OCI-LY1 (cell line): ENCODE measurements at regions not wholly inside any gene's neighbourhood (a gene's known extent, or its start where the extent isn't known, plus 50 kb on each side); places are given as distances from the start of the nearest gene placed in this dataset.
"Not testable (repeated sequence)": the region's sequence is repeated elsewhere in the genome, so short reads cannot be mapped to it uniquely, and the experiment has no call there.

Experiments
- H2AFZ ChIP-seq: fragments of 200-600 bp; sonication (generic), shearing (Covaris generic); 2 replicates; pipeline ENCODE4 v1.6.0; 2014; ENCODE audit warnings: antibody characterized with exemption, mild to moderate bottlenecking, low read length
- H3F3A ChIP-seq: fragments of 200-600 bp; sonication (generic), shearing (Covaris generic); 2 replicates; pipeline ENCODE4 v1.6.0; 2014; ENCODE audit warnings: mild to moderate bottlenecking, antibody characterized with exemption, low read length, moderate library complexity; ENCODE audit not compliant: insufficient read depth
- H3K27ac ChIP-seq: fragments of 200-600 bp; sonication (generic); 2 replicates; pipeline ENCODE4 v1.5.1; 2014; ENCODE audit warnings: low read length, mixed run types, mild to moderate bottlenecking, low read depth; ENCODE audit not compliant: poor library complexity, severe bottlenecking
- H3K27me3 ChIP-seq: fragments of 200-600 bp; sonication (generic); 2 replicates; pipeline ENCODE4 v1.6.0; 2014; ENCODE audit warnings: antibody characterized with exemption, mild to moderate bottlenecking, low read length, moderate library complexity; ENCODE audit not compliant: insufficient read depth
- H3K36me3 ChIP-seq: fragments of 200-600 bp; sonication (generic); 2 replicates; pipeline ENCODE4 v1.6.1; 2014; ENCODE audit warnings: mild to moderate bottlenecking, antibody characterized with exemption, low read length, moderate library complexity, mixed read lengths; ENCODE audit not compliant: insufficient read depth
- H3K4me1 ChIP-seq: fragments of 200-600 bp; sonication (generic); 2 replicates; pipeline ENCODE4 v1.5.1; 2014; ENCODE audit warnings: mild to moderate bottlenecking, low read length, moderate library complexity; ENCODE audit not compliant: insufficient read depth, severe bottlenecking
- H3K4me2 ChIP-seq: fragments of 200-600 bp; sonication (generic), shearing (Covaris generic); 2 replicates; pipeline ENCODE4 v1.6.1; 2014; ENCODE audit warnings: low read length
- H3K4me3 ChIP-seq: fragments of 200-600 bp; sonication (generic); 2 replicates; pipeline ENCODE4 v1.5.1; 2014; ENCODE audit warnings: low read length, low read depth, mild to moderate bottlenecking, mixed read lengths; ENCODE audit not compliant: poor library complexity, severe bottlenecking
- H3K79me2 ChIP-seq: fragments of 200-600 bp; shearing (Covaris generic); 2 replicates; pipeline ENCODE4 v1.6.1; 2016; ENCODE audit warnings: mixed run types, low read length, mixed read lengths; ENCODE audit not compliant: insufficient read depth
- H3K9ac ChIP-seq: fragments of 200-600 bp; sonication (generic), shearing (Covaris generic); 2 replicates; pipeline ENCODE4 v1.6.1; 2014; ENCODE audit warnings: mild to moderate bottlenecking, low read length, mixed read lengths
- H3K9me2 ChIP-seq: fragments of 200-600 bp; sonication (generic), shearing (Covaris generic); 2 replicates; pipeline ENCODE4 v1.6.1; 2014; ENCODE audit warnings: low read depth, mild to moderate bottlenecking, low read length, mixed read lengths
- H3K9me3 ChIP-seq: fragments of 200-600 bp; shearing (Covaris generic); 2 replicates; pipeline ENCODE4 v1.6.1; 2014; ENCODE audit warnings: low read length, mixed read lengths
- H4K20me1 ChIP-seq: fragments of 200-600 bp; sonication (generic), shearing (Covaris generic); 2 replicates; pipeline ENCODE4 v1.6.0; 2016; ENCODE audit warnings: mild to moderate bottlenecking, low read length; ENCODE audit not compliant: insufficient read depth
- CTCF ChIP-seq: fragments of 200-600 bp; sonication (generic), shearing (Covaris generic); IDR thresholded peaks from 2 replicates; pipeline ENCODE4 v1.5.1; 2017; ENCODE audit warnings: mild to moderate bottlenecking, antibody characterized with exemption, low read length, moderate library complexity, mixed read lengths
- EZH2 ChIP-seq: fragments of 200-600 bp; sonication (generic), shearing (Covaris generic); IDR thresholded peaks from 2 replicates; pipeline ENCODE4 v1.8.0; 2017; ENCODE audit warnings: borderline replicate concordance, mixed run types, mild to moderate bottlenecking, antibody characterized with exemption, low read length, moderate library complexity, mixed read lengths

DNA sequence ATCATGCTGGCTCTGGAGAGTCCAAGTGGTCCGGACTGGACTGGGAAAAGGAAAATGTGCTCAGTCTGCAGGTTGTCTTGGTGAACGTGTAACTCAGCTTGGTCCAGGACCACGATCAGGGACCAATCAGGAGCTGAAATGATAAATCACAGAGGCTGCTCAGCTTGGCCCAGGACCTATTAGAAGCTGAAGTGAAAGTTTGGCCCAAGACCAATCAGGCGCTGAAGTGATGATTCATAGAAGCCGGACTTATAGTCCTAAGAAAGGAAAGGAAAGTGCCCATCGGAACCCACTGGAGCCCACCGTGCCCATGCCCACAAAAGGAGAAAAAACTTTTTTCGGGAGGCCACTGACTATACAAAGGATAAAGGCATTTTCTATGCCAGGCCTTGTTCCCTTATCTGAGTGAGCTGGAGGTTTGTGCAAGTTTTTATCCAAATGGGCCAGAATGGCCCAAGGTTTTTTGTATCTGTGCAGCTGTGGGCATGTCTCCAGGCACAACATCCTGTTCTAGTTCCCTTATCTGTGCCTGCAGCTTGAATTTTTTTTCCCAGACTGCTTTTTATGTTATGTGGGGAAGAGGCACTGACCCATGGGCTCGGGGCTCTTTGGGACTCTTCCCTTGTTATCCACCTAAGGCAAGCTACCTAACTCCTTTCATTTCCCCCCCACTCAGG lies 194.4 kb downstream of the FAM133A start:
- Histone ChIP-seq H2AFZ (no peak overlapping the region), H3K9me2 (no peaks in the 10 kb centered on the region), H3K4me3 (no peak overlapping the region), H3K36me3 (no peaks in the 10 kb centered on the region), H3F3A (no peaks in the 10 kb centered on the region), H3K27ac (no peak overlapping the region), H3K79me2 (no peaks in the 10 kb centered on the region), H4K20me1 (no peaks in the 10 kb centered on the region), H3K9ac (no peak overlapping the region), H3K4me1 (no peaks in the 10 kb centered on the region), H3K9me3 (no peaks in the 10 kb centered on the region), H3K4me2 (no peak overlapping the region), H3K27me3 (no peaks in the 10 kb centered on the region)
- no peak for TF ChIP-seq CTCF
- no peak for TF ChIP-seq EZH2

DNA sequence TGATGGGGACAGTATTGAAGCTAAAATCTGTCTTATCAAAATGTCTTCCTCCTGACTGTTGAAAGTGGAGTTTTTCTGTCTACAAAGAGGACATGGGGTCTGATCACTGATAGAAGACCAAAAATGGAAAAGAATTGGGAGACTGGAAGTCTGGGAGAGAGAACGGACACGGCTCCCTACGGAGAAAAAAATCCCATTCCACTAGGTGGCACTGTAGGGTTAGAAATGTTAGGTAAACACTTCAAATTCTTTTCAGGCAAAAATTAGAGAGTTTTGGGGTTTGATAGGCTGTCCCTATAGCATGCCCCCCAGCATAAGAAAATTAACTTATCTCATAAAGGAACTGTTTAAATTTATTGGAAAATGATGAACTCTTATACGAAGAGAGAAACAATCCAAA lies 200.5 kb downstream of the FAM133A start:
- TF ChIP-seq EZH2: no peak
- peak; percentile 54 for TF ChIP-seq CTCF
- Histone ChIP-seq H3K9me3 (no peaks in the 10 kb centered on the region), H3K9ac (no peak overlapping the region), H3F3A (no peaks in the 10 kb centered on the region), H3K4me3 (no peak overlapping the region), H3K36me3 (no peaks in the 10 kb centered on the region), H3K79me2 (no peaks in the 10 kb centered on the region), H2AFZ (no peak overlapping the region), H3K4me1 (no peaks in the 10 kb centered on the region), H3K9me2 (no peaks in the 10 kb centered on the region), H3K4me2 (no peak overlapping the region), H3K27ac (no peak overlapping the region), H4K20me1 (no peaks in the 10 kb centered on the region), H3K27me3 (no peaks in the 10 kb centered on the region)

GRCh38 chrX:93875621-93876282 lies 201.7 kb downstream of the FAM133A start:
- Histone ChIP-seq H3K27ac (no peak overlapping the region), H3K27me3 (no peaks in the 10 kb centered on the region), H2AFZ (no peak overlapping the region), H3K9ac (no peak overlapping the region), H3K4me1 (no peaks in the 10 kb centered on the region), H3F3A (no peaks in the 10 kb centered on the region), H3K36me3 (no peaks in the 10 kb centered on the region), H3K9me2 (no peaks in the 10 kb centered on the region), H4K20me1 (no peaks in the 10 kb centered on the region), H3K79me2 (no peaks in the 10 kb centered on the region), H3K4me3 (no peak overlapping the region), H3K4me2 (no peak overlapping the region), H3K9me3 (no peaks in the 10 kb centered on the region)
- no peak for TF ChIP-seq CTCF

DNA sequence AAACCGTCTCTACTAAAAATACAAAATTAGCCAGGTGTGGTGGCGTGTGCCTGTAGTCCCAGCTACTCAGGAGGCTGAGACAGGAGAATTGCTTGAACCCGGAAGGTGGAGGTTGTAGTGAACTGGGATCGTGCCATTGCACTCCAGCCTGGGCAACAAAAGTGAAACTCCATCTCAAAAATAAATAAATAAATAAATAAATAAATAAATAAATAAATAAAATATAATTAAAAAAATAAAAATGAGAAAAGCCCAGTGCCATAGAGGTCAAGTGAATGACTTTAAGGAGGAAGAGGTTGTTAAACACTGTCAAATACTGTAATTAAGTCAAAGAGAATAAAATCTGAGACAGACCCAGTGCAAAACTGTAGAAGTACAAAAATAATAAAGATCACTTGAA lies 247.0 kb downstream of the FAM133A start:
- H3K79me2 ChIP-seq, H3K9me3 ChIP-seq, H3K27ac ChIP-seq, H3K4me1 ChIP-seq, H3K4me2 ChIP-seq, H4K20me1 ChIP-seq, H3K9ac ChIP-seq, H3K4me3 ChIP-seq, H3K9me2 ChIP-seq, H2AFZ ChIP-seq, H3K27me3 ChIP-seq, H3K36me3 ChIP-seq, H3F3A ChIP-seq: not testable (repeated sequence)
